ENCODE measurements at regions not wholly inside any gene's neighbourhood (a gene's known extent, or its start where the extent isn't known, plus 50 kb on each side); places are given as distances from the start of the nearest gene placed in this dataset.

DNA sequence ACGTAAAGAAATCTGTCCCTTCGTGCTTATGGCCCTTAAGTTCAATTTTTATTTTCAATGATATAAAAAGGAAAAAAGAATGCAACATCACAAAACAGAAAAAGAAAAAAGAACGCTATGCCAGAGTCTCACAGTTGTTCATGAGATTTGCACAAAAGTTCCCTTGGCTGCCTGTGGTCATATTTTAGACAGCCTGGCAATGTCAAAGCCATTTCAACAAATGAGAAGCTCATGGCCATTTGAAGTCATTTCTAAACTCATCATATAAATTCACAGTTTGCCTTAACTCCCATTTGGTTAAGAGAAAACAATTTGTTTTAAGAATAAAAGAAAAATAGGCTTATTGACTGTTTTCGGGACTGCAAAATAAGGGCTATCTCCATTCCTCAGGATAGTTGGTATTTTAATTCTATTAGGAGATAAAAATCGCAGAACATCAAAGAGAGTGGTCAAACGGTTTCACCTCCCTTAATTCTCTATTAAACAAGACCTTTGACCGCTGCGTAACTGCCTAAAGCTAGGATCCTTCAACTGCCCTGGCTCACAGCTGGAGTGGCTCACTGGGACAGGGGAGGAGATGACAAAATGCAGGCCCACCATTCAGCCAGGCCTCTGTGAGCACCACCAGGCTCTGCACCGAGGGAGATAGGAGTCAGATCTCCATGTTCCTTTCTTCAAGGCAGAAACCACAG is 119.2 kb upstream of the DAAM1 start:
- H3K36me3 ChIP-seq (ENCODE audit: control insufficient read depth in 2 of 4, insufficient read depth in 4 of 4, low read length in 3 of 4): no peaks in the 10 kb centered on the region
- H4K8ac ChIP-seq (ENCODE audit: extremely low read depth, insufficient read depth, low read length): no peak overlapping the region; the same call in 1 of the 2 replicates
- TF ChIP-seq, protein P1, sequence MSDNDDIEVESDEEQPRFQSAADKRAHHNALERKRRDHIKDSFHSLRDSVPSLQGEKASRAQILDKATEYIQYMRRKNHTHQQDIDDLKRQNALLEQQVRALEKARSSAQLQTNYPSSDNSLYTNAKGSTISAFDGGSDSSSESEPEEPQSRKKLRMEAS (IDR thresholded peaks at IDR 0.05): no peak
- TF ChIP-seq PHF8 (conservative IDR thresholded peaks at IDR 0.05; ENCODE audit: low read depth, low read length): no peak
- no peak for TF ChIP-seq SP1 (IDR thresholded peaks at IDR 0.05; ENCODE audit: low read depth, low read length)
- H3K23ac ChIP-seq (ENCODE audit: insufficient read length): no peak overlapping the region
- no peak overlapping the region for H2BK20ac ChIP-seq (ENCODE audit: low read length)
- H3K4me3 ChIP-seq (ENCODE audit: extremely low read depth in 1 of 4, insufficient read depth in 2 of 4, low read depth in 3 of 4, low read length in 4 of 4): no peak overlapping the region
- H2BK12ac ChIP-seq (ENCODE audit: low read depth, low read length): no peak overlapping the region
- H2BK15ac ChIP-seq (ENCODE audit: low read length): no peak overlapping the region
- no peak overlapping the region for H3K4ac ChIP-seq (replicated peaks; ENCODE audit: insufficient read length, low read depth, low read length)
- 85% methylated on average over 9 of the region's 9 CpGs; no CpG with 5 or more reads in 1 of the 2 experiments for WGBS, 2 experiments (ENCODE audit: extremely low coverage in 1 of 2, insufficient coverage in 1 of 2, insufficient read length in 1 of 2, insufficient replicate concordance in 2 of 2, low coverage in 1 of 2, low lambda C conversion rate in 2 of 2, missing lambda C conversion rate in 1 of 2)
- H3K27me3 ChIP-seq (replicated peaks in 1 of 4; ENCODE audit: control insufficient read depth in 3 of 4, extremely low read depth in 1 of 4, insufficient read depth in 3 of 4, low read length in 3 of 4): no peaks in the 10 kb centered on the region
- no peak overlapping the region for H4K91ac ChIP-seq (replicated peaks; ENCODE audit: insufficient read length, low read length)
- H3K9me3 ChIP-seq (ENCODE audit: insufficient read depth in 2 of 2, low read depth in 1 of 2, low read length in 1 of 2): no peaks in the 10 kb centered on the region
- ChIA-PET CTCF (ENCODE audit: partially characterized antibody) (no interaction called here), POLR2A (ENCODE audit: partially characterized antibody) (no interaction called here)
- no peaks in the 10 kb centered on the region for H4K20me1 ChIP-seq (replicated peaks in 1 of 2; ENCODE audit: control insufficient read depth in 1 of 2, insufficient read depth in 2 of 2, low read length in 2 of 2)
- no peak overlapping the region for H2BK5ac ChIP-seq (ENCODE audit: low read depth, low read length)
- no peaks in the 10 kb centered on the region for H3K79me2 ChIP-seq (ENCODE audit: control insufficient read depth in 1 of 2, insufficient read depth in 2 of 2, low read length in 2 of 2)
- FAIRE-seq (no peak), DNase-seq (ENCODE audit: low read depth in 1 of 2, low spot score in 2 of 2) (no peak)
- no peak overlapping the region for H3K56ac ChIP-seq (replicated peaks; ENCODE audit: insufficient read length, low read depth, low read length)
- H3K4me2 ChIP-seq (ENCODE audit: insufficient read depth in 1 of 2, low read depth in 2 of 2, low read length in 2 of 2): no peak overlapping the region
- H2AFZ ChIP-seq (ENCODE audit: low read length): no peak overlapping the region
- no peak overlapping the region for H3K27ac ChIP-seq (ENCODE audit: low read depth, low read length)
- H3K18ac ChIP-seq (ENCODE audit: extremely low read depth, low read length): no peak overlapping the region
- no peaks in the 10 kb centered on the region for H3K4me1 ChIP-seq (replicated peaks in 1 of 4; ENCODE audit: control insufficient read depth in 3 of 4, insufficient read depth in 4 of 4, low read length in 3 of 4)
- no peak overlapping the region for H4K5ac ChIP-seq (ENCODE audit: insufficient read length, low read depth, low read length)
- no peak overlapping the region for H3K14ac ChIP-seq (ENCODE audit: insufficient read length)
- no peak overlapping the region for H2BK120ac ChIP-seq (replicated peaks; ENCODE audit: low read depth, low read length)
- no peak overlapping the region for H3K9ac ChIP-seq (replicated peaks in 1 of 4; ENCODE audit: extremely low read depth in 1 of 4, low read depth in 3 of 4, low read length in 3 of 4)
- H3K79me1 ChIP-seq (ENCODE audit: low read depth, low read length): no peaks in the 10 kb centered on the region
- H2AK5ac ChIP-seq (ENCODE audit: low read depth, low read length): no peak overlapping the region
- H3K23me2 ChIP-seq (ENCODE audit: low read depth, low read length): no peaks in the 10 kb centered on the region
